ENCODE measurements at regions not wholly inside any gene's neighbourhood (a gene's known extent, or its start where the extent isn't known, plus 50 kb on each side); places are given as distances from the start of the nearest gene placed in this dataset.
"Not testable (repeated sequence)": the region's sequence is repeated elsewhere in the genome, so short reads cannot be mapped to it uniquely, and the experiment has no call there.

- not testable (repeated sequence) for TF ChIP-seq CTCF, POLR2A (IDR thresholded peaks at IDR 0.05)
These were observed 119.0 kb downstream of the TMEM121 start for GRCh38 chr14:105645389-105645788.
